ENCODE measurements at regions not wholly inside any gene's neighbourhood (a gene's known extent, or its start where the extent isn't known, plus 50 kb on each side); places are given as distances from the start of the nearest gene placed in this dataset.

DNA sequence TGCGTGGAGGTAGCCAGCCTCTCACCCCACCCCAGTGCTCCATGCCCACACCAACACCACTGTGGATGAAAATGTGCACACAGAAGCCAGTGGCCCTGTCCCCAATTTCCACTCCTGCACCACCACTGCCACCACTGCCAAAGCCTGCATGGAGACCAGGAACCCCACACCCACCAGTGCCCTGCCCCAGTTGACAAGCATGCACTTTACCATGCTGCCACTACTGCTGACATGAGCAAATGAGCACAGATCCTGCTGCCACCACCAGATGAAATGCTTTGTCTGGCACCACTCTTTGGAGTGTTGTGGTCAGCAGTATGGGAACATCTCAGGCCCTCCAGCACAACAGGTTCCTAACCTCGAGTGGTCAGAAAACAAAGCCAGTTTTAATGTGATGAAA is 104.1 kb downstream of the ATXN7L3B start:
- TF ChIP-seq, protein P1, sequence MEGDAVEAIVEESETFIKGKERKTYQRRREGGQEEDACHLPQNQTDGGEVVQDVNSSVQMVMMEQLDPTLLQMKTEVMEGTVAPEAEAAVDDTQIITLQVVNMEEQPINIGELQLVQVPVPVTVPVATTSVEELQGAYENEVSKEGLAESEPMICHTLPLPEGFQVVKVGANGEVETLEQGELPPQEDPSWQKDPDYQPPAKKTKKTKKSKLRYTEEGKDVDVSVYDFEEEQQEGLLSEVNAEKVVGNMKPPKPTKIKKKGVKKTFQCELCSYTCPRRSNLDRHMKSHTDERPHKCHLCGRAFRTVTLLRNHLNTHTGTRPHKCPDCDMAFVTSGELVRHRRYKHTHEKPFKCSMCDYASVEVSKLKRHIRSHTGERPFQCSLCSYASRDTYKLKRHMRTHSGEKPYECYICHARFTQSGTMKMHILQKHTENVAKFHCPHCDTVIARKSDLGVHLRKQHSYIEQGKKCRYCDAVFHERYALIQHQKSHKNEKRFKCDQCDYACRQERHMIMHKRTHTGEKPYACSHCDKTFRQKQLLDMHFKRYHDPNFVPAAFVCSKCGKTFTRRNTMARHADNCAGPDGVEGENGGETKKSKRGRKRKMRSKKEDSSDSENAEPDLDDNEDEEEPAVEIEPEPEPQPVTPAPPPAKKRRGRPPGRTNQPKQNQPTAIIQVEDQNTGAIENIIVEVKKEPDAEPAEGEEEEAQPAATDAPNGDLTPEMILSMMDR (conservative IDR thresholded peaks at IDR 0.05; ENCODE audit: control insufficient read depth, insufficient read depth, low read depth, low read length): no peak
- DNase-seq (ENCODE audit: low read depth): no peak
- no peak overlapping the region for H3K4me3 ChIP-seq (ENCODE audit: control insufficient read depth, low read depth, low read length)

DNA sequence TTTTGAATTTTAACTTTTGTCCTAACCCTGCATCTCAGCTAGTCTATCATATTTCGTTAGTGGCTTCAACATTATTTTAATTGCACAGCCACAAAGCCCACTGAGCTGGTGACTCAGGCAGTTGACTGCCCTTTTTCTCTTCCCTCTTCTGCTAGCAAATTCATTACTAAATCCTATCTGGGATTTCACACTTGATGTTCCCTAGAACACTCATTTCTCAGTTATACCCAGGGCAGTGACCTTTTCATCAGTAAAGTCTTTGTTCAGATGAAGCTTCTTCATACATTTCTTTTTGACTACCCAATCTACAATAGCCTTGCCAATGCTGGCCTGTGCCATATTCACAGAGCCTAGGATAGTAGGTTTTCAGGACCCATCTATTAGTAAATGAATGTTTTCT is 107.0 kb downstream of the ATXN7L3B start:
- no peak for DNase-seq (ENCODE audit: low read depth)
- no peak overlapping the region for H3K4me3 ChIP-seq (ENCODE audit: control insufficient read depth, low read depth, low read length)
- TF ChIP-seq, protein P1 (conservative IDR thresholded peaks at IDR 0.05; ENCODE audit: control insufficient read depth, insufficient read depth, low read depth, low read length): no peak

DNA sequence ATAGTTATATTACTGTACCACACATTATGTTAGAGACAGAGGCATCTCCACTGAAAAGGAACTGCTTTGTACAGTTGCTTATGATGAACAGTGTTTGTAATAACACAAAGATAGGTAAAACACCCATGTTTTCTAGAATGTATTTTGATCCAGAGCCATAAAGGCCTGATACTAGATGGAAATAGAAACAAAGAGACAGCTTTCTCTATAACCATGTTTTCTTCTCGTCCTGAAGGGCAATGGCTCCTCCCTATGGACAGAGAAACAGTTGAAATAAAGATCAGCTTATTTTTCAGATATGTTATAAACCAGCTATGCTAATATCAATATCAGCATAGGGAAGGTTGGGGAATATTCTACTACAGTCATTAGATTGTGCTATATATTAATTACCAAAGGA is 109.2 kb downstream of the ATXN7L3B start:
- DNase-seq (ENCODE audit: low read depth): no peak
- TF ChIP-seq, protein P1 (conservative IDR thresholded peaks at IDR 0.05; ENCODE audit: control insufficient read depth, insufficient read depth, low read depth, low read length): no peak
- no peak overlapping the region for H3K4me3 ChIP-seq (ENCODE audit: control insufficient read depth, low read depth, low read length)

DNA sequence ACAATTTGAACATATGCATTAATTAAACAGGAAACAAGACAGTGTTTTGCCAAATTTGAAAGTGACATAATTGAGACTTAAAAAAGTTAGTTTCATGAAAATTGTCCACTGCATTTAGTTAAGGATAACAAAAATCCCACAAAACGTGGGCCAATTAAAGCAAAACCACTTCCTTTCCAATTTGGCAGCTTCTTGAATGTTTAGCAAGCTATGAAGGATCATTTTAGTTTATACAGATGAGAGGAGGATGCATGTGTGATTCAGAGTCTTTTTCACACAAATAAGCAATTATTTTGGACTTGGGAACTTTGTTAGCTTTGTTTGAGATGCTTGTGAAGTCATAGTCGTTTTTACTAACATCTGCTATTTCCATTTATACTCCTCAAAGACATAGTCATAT is 109.6 kb downstream of the ATXN7L3B start:
- DNase-seq (ENCODE audit: low read depth): no peak
- H3K4me3 ChIP-seq (ENCODE audit: control insufficient read depth, low read depth, low read length): no peak overlapping the region
- TF ChIP-seq, protein P1 (conservative IDR thresholded peaks at IDR 0.05; ENCODE audit: control insufficient read depth, insufficient read depth, low read depth, low read length): no peak

DNA sequence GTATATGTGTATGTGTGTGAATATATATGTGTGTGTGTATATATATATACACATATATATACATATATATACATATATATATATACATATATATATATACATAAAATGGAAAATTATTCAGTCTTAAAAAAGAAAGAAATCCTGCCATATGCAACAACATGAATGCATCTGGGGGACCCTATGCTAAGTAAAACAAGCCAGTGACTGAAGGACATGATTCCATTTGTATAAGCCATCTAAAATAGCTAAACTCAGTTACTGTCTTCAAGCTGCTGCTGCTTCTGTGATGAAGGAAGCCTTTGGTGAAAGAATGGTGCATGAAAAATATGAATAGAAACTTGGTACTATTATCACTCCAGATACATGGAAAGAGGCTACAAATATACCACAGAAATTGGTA is 118.6 kb downstream of the ATXN7L3B start:
- H3K4me3 ChIP-seq (ENCODE audit: control insufficient read depth, low read depth, low read length): no peak overlapping the region
- no peak for DNase-seq (ENCODE audit: low read depth)
- TF ChIP-seq, protein P1 (conservative IDR thresholded peaks at IDR 0.05; ENCODE audit: control insufficient read depth, insufficient read depth, low read depth, low read length): no peak

DNA sequence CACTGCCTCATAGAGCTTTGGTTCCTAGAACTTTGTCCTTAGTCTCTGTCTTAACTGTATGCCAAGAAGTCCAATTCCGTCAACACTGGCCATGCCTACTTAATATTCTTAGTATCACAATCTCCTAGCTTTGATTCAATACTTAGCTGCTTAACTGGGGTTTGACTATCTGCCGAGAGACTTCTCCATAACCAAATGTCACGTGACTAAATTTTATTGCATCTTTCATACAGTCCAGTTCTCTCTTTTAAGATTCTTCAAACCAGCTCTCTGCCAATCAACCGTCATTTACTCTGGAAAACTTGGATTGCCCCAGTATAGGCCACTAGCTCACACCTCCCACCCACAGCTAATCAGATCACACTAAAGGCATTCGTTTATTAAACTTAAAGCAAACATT is 122.8 kb downstream of the ATXN7L3B start:
- H3K4me3 ChIP-seq (ENCODE audit: control insufficient read depth, low read depth, low read length): no peak overlapping the region
- no peak for DNase-seq (ENCODE audit: low read depth)
- TF ChIP-seq, protein P1 (conservative IDR thresholded peaks at IDR 0.05; ENCODE audit: control insufficient read depth, insufficient read depth, low read depth, low read length): no peak

DNA sequence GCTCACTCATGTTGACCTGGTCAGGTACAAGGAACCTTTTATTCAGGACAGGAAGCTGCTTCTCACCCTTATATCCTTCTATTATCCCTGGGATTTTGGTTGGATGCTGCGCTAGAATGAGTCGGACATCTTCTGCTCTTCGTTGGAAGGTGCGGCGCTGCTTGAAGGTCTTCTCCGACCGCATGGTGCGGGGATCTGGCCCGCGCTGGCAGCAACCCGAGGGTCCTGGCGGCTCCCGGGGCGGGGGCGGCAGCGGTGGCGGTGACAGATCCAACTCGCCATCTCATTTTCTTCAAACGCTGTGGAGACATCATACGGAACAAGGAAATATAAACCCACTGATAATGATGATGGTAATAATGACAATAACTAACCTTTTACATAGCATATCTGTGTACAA is 126.3 kb downstream of the ATXN7L3B start:
- TF ChIP-seq, protein P1 (conservative IDR thresholded peaks at IDR 0.05; ENCODE audit: control insufficient read depth, insufficient read depth, low read depth, low read length): no peak
- DNase-seq (ENCODE audit: low read depth): no peak
- no peak overlapping the region for H3K4me3 ChIP-seq (ENCODE audit: control insufficient read depth, low read depth, low read length)
